ENCODE measurements at regions not wholly inside any gene's neighbourhood (a gene's known extent, or its start where the extent isn't known, plus 50 kb on each side); places are given as distances from the start of the nearest gene placed in this dataset. TPM values are rescaled to one million over a fixed set of nuclear protein-coding genes. Genes with fewer than 3 reads are reported as not detected.

DNA sequence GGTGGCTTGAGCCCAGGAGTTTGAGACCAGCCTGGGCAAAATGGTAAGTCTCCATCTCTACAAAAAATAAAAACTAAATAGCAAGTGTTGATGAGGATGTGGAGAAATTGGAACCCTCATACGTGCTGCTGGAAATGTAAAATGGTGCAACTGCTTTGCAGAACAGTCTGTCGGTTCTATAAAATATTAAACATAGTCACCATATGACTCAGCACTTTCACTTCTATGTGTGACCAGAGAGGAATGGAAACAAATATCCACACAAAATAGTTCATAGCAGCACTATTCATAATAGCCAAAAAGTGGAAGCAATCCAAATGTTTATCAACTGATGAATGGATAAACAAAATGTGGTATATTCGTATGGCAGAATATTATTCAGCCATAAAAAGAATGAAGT, 60.8 kb upstream of the FMR1 start:
- DNase-seq: no peak
- TF ChIP-seq POLR2A (IDR thresholded peaks at IDR 0.05): no peak
- TF ChIP-seq, protein P1, sequence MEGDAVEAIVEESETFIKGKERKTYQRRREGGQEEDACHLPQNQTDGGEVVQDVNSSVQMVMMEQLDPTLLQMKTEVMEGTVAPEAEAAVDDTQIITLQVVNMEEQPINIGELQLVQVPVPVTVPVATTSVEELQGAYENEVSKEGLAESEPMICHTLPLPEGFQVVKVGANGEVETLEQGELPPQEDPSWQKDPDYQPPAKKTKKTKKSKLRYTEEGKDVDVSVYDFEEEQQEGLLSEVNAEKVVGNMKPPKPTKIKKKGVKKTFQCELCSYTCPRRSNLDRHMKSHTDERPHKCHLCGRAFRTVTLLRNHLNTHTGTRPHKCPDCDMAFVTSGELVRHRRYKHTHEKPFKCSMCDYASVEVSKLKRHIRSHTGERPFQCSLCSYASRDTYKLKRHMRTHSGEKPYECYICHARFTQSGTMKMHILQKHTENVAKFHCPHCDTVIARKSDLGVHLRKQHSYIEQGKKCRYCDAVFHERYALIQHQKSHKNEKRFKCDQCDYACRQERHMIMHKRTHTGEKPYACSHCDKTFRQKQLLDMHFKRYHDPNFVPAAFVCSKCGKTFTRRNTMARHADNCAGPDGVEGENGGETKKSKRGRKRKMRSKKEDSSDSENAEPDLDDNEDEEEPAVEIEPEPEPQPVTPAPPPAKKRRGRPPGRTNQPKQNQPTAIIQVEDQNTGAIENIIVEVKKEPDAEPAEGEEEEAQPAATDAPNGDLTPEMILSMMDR (IDR thresholded peaks at IDR 0.05): no peak
- intact Hi-C loops (cut with DNase I; ENCODE audit: low total_unique reads): no loop called here

DNA sequence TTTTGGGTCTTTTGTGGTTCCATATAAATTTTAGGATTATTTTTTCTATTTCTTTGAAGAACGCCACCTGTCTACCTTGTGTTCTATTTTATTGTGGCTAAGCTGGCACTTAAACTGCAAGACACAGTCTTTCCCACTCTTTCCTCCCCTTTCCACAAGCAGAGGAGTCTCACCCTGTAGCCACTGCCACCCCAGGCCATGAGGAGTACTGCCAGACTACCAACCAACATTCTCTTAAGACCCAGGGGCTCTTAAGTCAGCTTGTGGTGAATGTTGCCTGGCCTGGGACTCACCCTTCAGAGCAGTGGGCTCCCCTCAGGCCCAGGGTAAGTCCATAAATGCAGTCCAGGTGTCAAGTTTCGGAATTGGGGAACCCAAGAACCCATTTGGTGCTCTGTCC, 58.0 kb upstream of the FMR1 start:
- Histone ChIP-seq H3K4me3 (no peak overlapping the region), H3K27me3 (no peaks in the 10 kb centered on the region), H3K27ac (no peak overlapping the region), H3K4me1 (no peaks in the 10 kb centered on the region), H3K36me3 (no peaks in the 10 kb centered on the region), H3K9me3 (no peaks in the 10 kb centered on the region)
- DNase-seq: no peak
- TF ChIP-seq, protein P1 (IDR thresholded peaks at IDR 0.05): no peak
- no peak for TF ChIP-seq POLR2A (IDR thresholded peaks at IDR 0.05)
- intact Hi-C loops (cut with DNase I; ENCODE audit: low total_unique reads): no loop called here

More for the DNA sequence above, 60.8 kb upstream of the FMR1 start:
- Histone ChIP-seq H3K27ac (no peak overlapping the region), H3K9me3 (no peaks in the 10 kb centered on the region), H3K4me3 (no peak overlapping the region), H3K4me1 (no peaks in the 10 kb centered on the region), H3K27me3 (no peaks in the 10 kb centered on the region), H3K36me3 (no peaks in the 10 kb centered on the region)

DNA sequence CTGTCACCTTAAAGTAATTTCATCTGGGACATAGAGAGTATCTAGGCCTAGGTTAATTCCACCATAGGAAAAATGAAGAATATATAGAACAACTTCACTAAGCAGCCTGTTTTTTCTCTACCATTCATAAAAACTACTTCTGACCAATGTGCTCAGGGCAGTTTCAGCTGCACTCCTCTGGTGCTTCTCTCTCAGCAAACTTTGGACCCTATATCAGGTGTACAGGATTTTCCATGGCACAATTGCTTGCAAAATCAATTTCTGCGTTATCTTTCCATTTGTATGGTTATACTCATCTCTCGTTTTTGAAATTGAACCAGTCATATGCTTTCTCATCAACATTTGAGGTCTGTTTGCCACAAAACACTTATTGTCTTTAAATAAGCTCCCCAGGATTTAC, 52.1 kb upstream of the FMR1 start:
- Histone ChIP-seq H3K9me3 (no peaks in the 10 kb centered on the region), H3K27me3 (no peaks in the 10 kb centered on the region), H3K36me3 (no peaks in the 10 kb centered on the region), H3K4me1 (no peaks in the 10 kb centered on the region), H3K4me3 (no peak overlapping the region), H3K27ac (no peak overlapping the region)
- TF ChIP-seq, protein P1 (IDR thresholded peaks at IDR 0.05): no peak
- TF ChIP-seq POLR2A (IDR thresholded peaks at IDR 0.05): no peak
- DNase-seq: no peak
- intact Hi-C loops (cut with DNase I; ENCODE audit: low total_unique reads): no loop called here

Small RNA genes lying in the stretch of these regions (small RNA-seq; reads per million reads assigned to genes)
- gene AC016925.1: not detected
- not detected for gene AC016925.2
- gene AL009048.1: not detected
- not detected for gene AL096861.1
- gene RNU6-382P: not detected

All from uterus (tissue), 3 donors.